Activated CD4-positive, alpha-beta memory T cell treated with anti-CD3 and anti-CD28 coated beads for 36 hours (primary cell): ENCODE measurements at regions not wholly inside any gene's neighbourhood (a gene's known extent, or its start where the extent isn't known, plus 50 kb on each side); places are given as distances from the start of the nearest gene placed in this dataset.
"Not testable (repeated sequence)": the region's sequence is repeated elsewhere in the genome, so short reads cannot be mapped to it uniquely, and the experiment has no call there.

Experiments used
- CTCF ChIA-PET: fragments of 350-600 bp; sonication (Branson Sonifier 250); formaldehyde crosslinking; loops from one replicate; lab custom pipeline; 2021; ENCODE audit warnings: antibody characterized with exemption, inconsistent platforms; lab: Charles Lee
- POLR2A ChIA-PET: fragments of 350-600 bp; sonication (Branson Sonifier 250); formaldehyde crosslinking; loops from one replicate; lab custom pipeline; 2021; ENCODE audit warnings: antibody characterized with exemption; lab: Charles Lee
- DNase-seq: peaks from one replicate; pipeline ENCODE4 v3.0.0-alpha.2; 2020
- H3K27ac Mint-ChIP-seq: one replicate; pipeline ENCODE4 v1.8.0; 2021; ENCODE audit warnings: mixed read lengths
- H3K27me3 Mint-ChIP-seq: one replicate; pipeline ENCODE4 v1.8.0; 2021; ENCODE audit warnings: mixed read lengths
- H3K36me3 Mint-ChIP-seq: one replicate; pipeline ENCODE4 v1.8.0; 2021; ENCODE audit warnings: mixed read lengths
- H3K4me1 Mint-ChIP-seq: one replicate; pipeline ENCODE4 v1.8.0; 2021; ENCODE audit warnings: low read depth, mixed read lengths
- H3K4me3 Mint-ChIP-seq: one replicate; pipeline ENCODE4 v1.8.0; 2021; ENCODE audit warnings: mild to moderate bottlenecking, mixed read lengths
- H3K9me3 Mint-ChIP-seq: one replicate; pipeline ENCODE4 v1.8.0; 2021; ENCODE audit warnings: mixed read lengths
- intact Hi-C: fragments of 100-400 bp; cut with micrococcal nuclease; formaldehyde crosslinking; loops from one replicate; pipeline ENCODE4 v1.15.1; 2023

- H3K36me3 Mint-ChIP-seq, H3K27me3 Mint-ChIP-seq, H3K4me3 Mint-ChIP-seq, H3K27ac Mint-ChIP-seq, DNase-seq, intact Hi-C loops, H3K9me3 Mint-ChIP-seq, H3K4me1 Mint-ChIP-seq, CTCF ChIA-PET, POLR2A ChIA-PET: not testable (repeated sequence)
Observed at GRCh38 chr22:23497889-23498288, 82.2 kb downstream of the IGLL1 start.

GRCh38 chr22:23497016-23497885 is 82.8 kb downstream of the IGLL1 start:
- intact Hi-C loops, result no loop called here
- H3K9me3 Mint-ChIP-seq, result no peaks in the 10 kb centered on the region
- H3K4me3 Mint-ChIP-seq, result no peak overlapping the region
- no peaks in the 10 kb centered on the region for H3K36me3 Mint-ChIP-seq
- H3K27ac Mint-ChIP-seq, result no peak overlapping the region
- ChIA-PET CTCF (interaction anchor here (1.2 kb wide), 1 partner anchor 22 kb away, joined by 4 read pairs; no protein-coding TSS in a partner anchor), POLR2A (no interaction called here)
- H3K4me1 Mint-ChIP-seq, result peaks cover 10% of the 10 kb centered on the region
- peaks cover 1% of the 10 kb centered on the region for H3K27me3 Mint-ChIP-seq
- DNase-seq, result no peak

- no peak overlapping the region for H3K27ac Mint-ChIP-seq
- peaks cover 10% of the 10 kb centered on the region for H3K4me1 Mint-ChIP-seq
- POLR2A ChIA-PET, result no interaction called here
- peaks cover 1% of the 10 kb centered on the region for H3K27me3 Mint-ChIP-seq
- CTCF ChIA-PET, result interaction anchor here (0.6 to 1.2 kb wide), 2 partner anchors 20 to 23 kb away, joined by 3 to 4 read pairs; no protein-coding TSS in a partner anchor
- no peak overlapping the region for H3K4me3 Mint-ChIP-seq
- no peaks in the 10 kb centered on the region for H3K36me3 Mint-ChIP-seq
- intact Hi-C loops, result no loop called here
- DNase-seq, result no peak
- H3K9me3 Mint-ChIP-seq, result no peaks in the 10 kb centered on the region
Observed at GRCh38 chr22:23496445-23496833, 83.7 kb downstream of the IGLL1 start.

- H3K4me1 Mint-ChIP-seq, result peaks cover 10% of the 10 kb centered on the region
- peak; percentile 14 for DNase-seq
- POLR2A ChIA-PET, result no interaction called here
Observed at GRCh38 chr22:23495614-23496444, 84.3 kb downstream of the IGLL1 start.

GRCh38 chr22:23494930-23495266 is 85.2 kb downstream of the IGLL1 start:
- H3K27me3 Mint-ChIP-seq, result peaks cover 3% of the 10 kb centered on the region
- intact Hi-C loops, result no loop called here
- peaks cover 10% of the 10 kb centered on the region for H3K4me1 Mint-ChIP-seq
- no peaks in the 10 kb centered on the region for H3K9me3 Mint-ChIP-seq
- H3K36me3 Mint-ChIP-seq, result no peaks in the 10 kb centered on the region
- CTCF ChIA-PET, result interaction anchor here (0.6 kb wide), 1 partner anchor 355 kb away, joined by 3 read pairs; no protein-coding TSS in a partner anchor
- DNase-seq, result no peak
- H3K4me3 Mint-ChIP-seq, result no peak overlapping the region
- POLR2A ChIA-PET, result no interaction called here
- H3K27ac Mint-ChIP-seq, result no peak overlapping the region

More at GRCh38 chr22:23495614-23496444, 84.3 kb downstream of the IGLL1 start:
- H3K27ac Mint-ChIP-seq, result no peak overlapping the region
- no peak overlapping the region for H3K4me3 Mint-ChIP-seq
- H3K9me3 Mint-ChIP-seq, result no peaks in the 10 kb centered on the region
- CTCF ChIA-PET, result interaction anchor here (0.6 to 1.2 kb wide), 2 partner anchors 21 to 24 kb away, joined by 3 to 4 read pairs; no protein-coding TSS in a partner anchor
- H3K27me3 Mint-ChIP-seq, result peaks cover 3% of the 10 kb centered on the region
- no peaks in the 10 kb centered on the region for H3K36me3 Mint-ChIP-seq
- intact Hi-C loops, result no loop called here

- Mint-ChIP-seq H3K9me3 (no peaks in the 10 kb centered on the region), H3K27ac (no peak overlapping the region), H3K4me3 (no peak overlapping the region), H3K27me3 (peaks cover 20% of the 10 kb centered on the region), H3K36me3 (no peaks in the 10 kb centered on the region), H3K4me1 (peaks cover 4% of the 10 kb centered on the region)
- CTCF ChIA-PET, result no interaction called here
- POLR2A ChIA-PET, result no interaction called here
- DNase-seq, result no peak
- intact Hi-C loops, result no loop called here
Observed at GRCh38 chr22:23485490-23485889, 94.6 kb downstream of the IGLL1 start.

GRCh38 chr22:23484651-23485050 is 95.4 kb downstream of the IGLL1 start:
- Mint-ChIP-seq H3K4me1 (peaks cover 4% of the 10 kb centered on the region), H3K36me3 (no peaks in the 10 kb centered on the region), H3K27ac (no peak overlapping the region), H3K4me3 (no peak overlapping the region), H3K27me3 (peaks cover 22% of the 10 kb centered on the region), H3K9me3 (no peaks in the 10 kb centered on the region)
- CTCF ChIA-PET, result no interaction called here
- intact Hi-C loops, result no loop called here
- POLR2A ChIA-PET, result no interaction called here
- DNase-seq, result no peak

- intact Hi-C loops, result no loop called here
- Mint-ChIP-seq H3K4me3 (no peak overlapping the region), H3K27ac (no peak overlapping the region), H3K36me3 (no peaks in the 10 kb centered on the region), H3K27me3 (peaks cover 16% of the 10 kb centered on the region), H3K4me1 (peaks cover 4% of the 10 kb centered on the region), H3K9me3 (no peaks in the 10 kb centered on the region)
- DNase-seq, result no peak
- ChIA-PET CTCF (no interaction called here), POLR2A (no interaction called here)
Observed at GRCh38 chr22:23481369-23481768, 98.7 kb downstream of the IGLL1 start.

- no peak overlapping the region for H3K27ac Mint-ChIP-seq
- peaks cover 4% of the 10 kb centered on the region for H3K4me1 Mint-ChIP-seq
- CTCF ChIA-PET, result no interaction called here
- peaks cover 13% of the 10 kb centered on the region for H3K27me3 Mint-ChIP-seq
- no peak overlapping the region for H3K4me3 Mint-ChIP-seq
- POLR2A ChIA-PET, result no interaction called here
- DNase-seq, result no peak
- H3K9me3 Mint-ChIP-seq, result no peaks in the 10 kb centered on the region
- H3K36me3 Mint-ChIP-seq, result no peaks in the 10 kb centered on the region
- intact Hi-C loops, result no loop called here
Observed at GRCh38 chr22:23478175-23478574, 101.9 kb downstream of the IGLL1 start.

GRCh38 chr22:23474531-23474930 is 105.6 kb downstream of the IGLL1 start:
- POLR2A ChIA-PET, CTCF ChIA-PET, H3K4me3 Mint-ChIP-seq: not testable (repeated sequence)

GRCh38 chr22:23473901-23474300 is 106.2 kb downstream of the IGLL1 start:
- peaks cover 4% of the 10 kb centered on the region for H3K4me1 Mint-ChIP-seq
- CTCF ChIA-PET, result no interaction called here
- H3K36me3 Mint-ChIP-seq, result no peaks in the 10 kb centered on the region
- POLR2A ChIA-PET, result no interaction called here
- no peak overlapping the region for H3K27ac Mint-ChIP-seq
- no peaks in the 10 kb centered on the region for H3K9me3 Mint-ChIP-seq
- no peak overlapping the region for H3K4me3 Mint-ChIP-seq
- no peak for DNase-seq
- intact Hi-C loops, result no loop called here
- H3K27me3 Mint-ChIP-seq, result no peaks in the 10 kb centered on the region

More at GRCh38 chr22:23474531-23474930, 105.6 kb downstream of the IGLL1 start:
- H3K27ac Mint-ChIP-seq, intact Hi-C loops, H3K4me1 Mint-ChIP-seq, H3K36me3 Mint-ChIP-seq, H3K27me3 Mint-ChIP-seq, DNase-seq, H3K9me3 Mint-ChIP-seq: not testable (repeated sequence)

- H3K9me3 Mint-ChIP-seq, intact Hi-C loops, H3K4me3 Mint-ChIP-seq, POLR2A ChIA-PET, H3K4me1 Mint-ChIP-seq, H3K27ac Mint-ChIP-seq, H3K36me3 Mint-ChIP-seq, DNase-seq, CTCF ChIA-PET, H3K27me3 Mint-ChIP-seq: not testable (repeated sequence)
Observed at GRCh38 chr22:23472376-23472775, 107.7 kb downstream of the IGLL1 start.
